ENCODE measurements at regions not wholly inside any gene's neighbourhood (a gene's known extent, or its start where the extent isn't known, plus 50 kb on each side); places are given as distances from the start of the nearest gene placed in this dataset.

- Histone ChIP-seq H3K9me3 (no peaks in the 10 kb centered on the region), H3K4me3 (no peak overlapping the region), H3K4me1 (ENCODE audit: control insufficient read depth in 1 of 2, low read depth in 2 of 2) (no peaks in the 10 kb centered on the region), H3K27me3 (replicated peaks; ENCODE audit: insufficient read depth) (no peaks in the 10 kb centered on the region), H3K36me3 (no peaks in the 10 kb centered on the region), H3K27ac (no peak overlapping the region)
- DNase-seq (ENCODE audit: low spot score) (no peak), ATAC-seq (ENCODE audit: insufficient number of reproducible peaks, low FRiP score, low read depth) (no peak)
- TF ChIP-seq CTCF (IDR thresholded peaks at IDR 0.05), result no peak
Measured at GRCh38 chr9:21730899-21731298, 71.5 kb upstream of the MTAP start.

- no peak overlapping the region for H3K27ac ChIP-seq
- ATAC-seq (ENCODE audit: insufficient number of reproducible peaks, low FRiP score, low read depth) (no peak), DNase-seq (ENCODE audit: low spot score) (no peak)
- H3K36me3 ChIP-seq, result no peaks in the 10 kb centered on the region
- no peaks in the 10 kb centered on the region for H3K27me3 ChIP-seq (replicated peaks; ENCODE audit: insufficient read depth)
- H3K4me1 ChIP-seq (ENCODE audit: control insufficient read depth in 1 of 2, low read depth in 2 of 2), result no peaks in the 10 kb centered on the region
- H3K4me3 ChIP-seq, result no peak overlapping the region
- no peak for TF ChIP-seq CTCF (IDR thresholded peaks at IDR 0.05)
- H3K9me3 ChIP-seq, result no peaks in the 10 kb centered on the region
Measured at GRCh38 chr9:21741151-21741550, 61.3 kb upstream of the MTAP start.

- Histone ChIP-seq H3K36me3 (no peaks in the 10 kb centered on the region), H3K4me3 (no peak overlapping the region), H3K27ac (no peak overlapping the region), H3K27me3 (replicated peaks; ENCODE audit: insufficient read depth) (no peaks in the 10 kb centered on the region), H3K4me1 (ENCODE audit: control insufficient read depth in 1 of 2, low read depth in 2 of 2) (no peaks in the 10 kb centered on the region), H3K9me3 (no peaks in the 10 kb centered on the region)
- no peak for TF ChIP-seq CTCF (IDR thresholded peaks at IDR 0.05)
- DNase-seq (ENCODE audit: low spot score), result no peak
- ATAC-seq (ENCODE audit: insufficient number of reproducible peaks, low FRiP score, low read depth), result no peak
Measured at GRCh38 chr9:21744320-21744719, 58.1 kb upstream of the MTAP start.

- H3K4me1 ChIP-seq (ENCODE audit: control insufficient read depth in 1 of 2, low read depth in 2 of 2), result no peaks in the 10 kb centered on the region
- no peak overlapping the region for H3K4me3 ChIP-seq
- H3K27me3 ChIP-seq (replicated peaks; ENCODE audit: insufficient read depth), result no peaks in the 10 kb centered on the region
- no peaks in the 10 kb centered on the region for H3K9me3 ChIP-seq
- no peak for TF ChIP-seq CTCF (IDR thresholded peaks at IDR 0.05)
- H3K27ac ChIP-seq, result no peak overlapping the region
- ATAC-seq (ENCODE audit: insufficient number of reproducible peaks, low FRiP score, low read depth), result no peak
- DNase-seq (ENCODE audit: low spot score), result no peak
- no peaks in the 10 kb centered on the region for H3K36me3 ChIP-seq
Measured at GRCh38 chr9:21744841-21745240, 57.6 kb upstream of the MTAP start.

- ATAC-seq (ENCODE audit: insufficient number of reproducible peaks, low FRiP score, low read depth), result no peak
- Histone ChIP-seq H3K27me3 (replicated peaks; ENCODE audit: insufficient read depth) (no peaks in the 10 kb centered on the region), H3K4me3 (no peak overlapping the region), H3K27ac (no peak overlapping the region), H3K36me3 (no peaks in the 10 kb centered on the region), H3K9me3 (no peaks in the 10 kb centered on the region), H3K4me1 (ENCODE audit: control insufficient read depth in 1 of 2, low read depth in 2 of 2) (no peaks in the 10 kb centered on the region)
- DNase-seq (ENCODE audit: low spot score), result no peak
- no peak for TF ChIP-seq CTCF (IDR thresholded peaks at IDR 0.05)
Measured at GRCh38 chr9:21746550-21746949, 55.9 kb upstream of the MTAP start.
